ENCODE measurements at regions not wholly inside any gene's neighbourhood (a gene's known extent, or its start where the extent isn't known, plus 50 kb on each side); places are given as distances from the start of the nearest gene placed in this dataset.

DNA sequence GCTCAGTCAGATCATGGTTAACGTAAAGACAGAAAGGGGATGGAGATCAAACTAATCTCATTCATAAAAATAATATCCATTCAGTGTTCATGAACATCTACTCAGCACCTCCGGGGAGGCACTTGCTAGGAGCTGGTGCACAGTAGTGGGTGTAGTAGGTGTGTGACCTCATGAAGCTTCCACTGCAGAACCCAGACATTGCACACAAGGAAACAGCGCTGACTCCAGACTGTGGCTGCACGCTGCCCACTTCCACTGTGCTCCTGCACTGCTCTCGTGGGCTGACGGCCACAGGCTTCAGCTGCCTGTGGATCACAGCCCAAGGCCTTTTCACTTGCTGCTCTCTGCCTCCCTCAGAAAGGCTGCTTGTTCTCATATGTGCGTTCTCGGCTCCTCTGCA is 214.4 kb upstream of the ZNF507 start:
- no peaks in the 10 kb centered on the region for H3K79me2 ChIP-seq (ENCODE audit: insufficient read depth, low read length)
- H3K4me1 Mint-ChIP-seq (ENCODE audit: low read depth, unreplicated experiment): no peaks in the 10 kb centered on the region
- no peaks in the 10 kb centered on the region for H3K36me3 Mint-ChIP-seq (ENCODE audit: low read depth, unreplicated experiment)
- no peak overlapping the region for H3K27ac Mint-ChIP-seq (ENCODE audit: unreplicated experiment)
- TF ChIP-seq, protein P1, sequence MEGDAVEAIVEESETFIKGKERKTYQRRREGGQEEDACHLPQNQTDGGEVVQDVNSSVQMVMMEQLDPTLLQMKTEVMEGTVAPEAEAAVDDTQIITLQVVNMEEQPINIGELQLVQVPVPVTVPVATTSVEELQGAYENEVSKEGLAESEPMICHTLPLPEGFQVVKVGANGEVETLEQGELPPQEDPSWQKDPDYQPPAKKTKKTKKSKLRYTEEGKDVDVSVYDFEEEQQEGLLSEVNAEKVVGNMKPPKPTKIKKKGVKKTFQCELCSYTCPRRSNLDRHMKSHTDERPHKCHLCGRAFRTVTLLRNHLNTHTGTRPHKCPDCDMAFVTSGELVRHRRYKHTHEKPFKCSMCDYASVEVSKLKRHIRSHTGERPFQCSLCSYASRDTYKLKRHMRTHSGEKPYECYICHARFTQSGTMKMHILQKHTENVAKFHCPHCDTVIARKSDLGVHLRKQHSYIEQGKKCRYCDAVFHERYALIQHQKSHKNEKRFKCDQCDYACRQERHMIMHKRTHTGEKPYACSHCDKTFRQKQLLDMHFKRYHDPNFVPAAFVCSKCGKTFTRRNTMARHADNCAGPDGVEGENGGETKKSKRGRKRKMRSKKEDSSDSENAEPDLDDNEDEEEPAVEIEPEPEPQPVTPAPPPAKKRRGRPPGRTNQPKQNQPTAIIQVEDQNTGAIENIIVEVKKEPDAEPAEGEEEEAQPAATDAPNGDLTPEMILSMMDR (IDR thresholded peaks at IDR 0.05; ENCODE audit: insufficient read depth, low read depth, low read length): no peak
- TF ChIP-seq EZH2 (IDR thresholded peaks at IDR 0.05; ENCODE audit: insufficient read depth, low read length): no peak
- no peaks in the 10 kb centered on the region for H3K27me3 ChIP-seq (ENCODE audit: insufficient read depth, low read length)
- no peaks in the 10 kb centered on the region for H3K4me1 ChIP-seq (ENCODE audit: insufficient read depth, low read length)
- no peak overlapping the region for H3K9ac ChIP-seq (ENCODE audit: low read length)
- peaks cover 4% of the 10 kb centered on the region for H3K9me3 ChIP-seq (ENCODE audit: insufficient read depth, low read depth, low read length)
- no peak overlapping the region for H3K27ac ChIP-seq (ENCODE audit: low read depth, low read length)
- no peak overlapping the region for H3K4me2 ChIP-seq (ENCODE audit: low read length)
- H3K36me3 ChIP-seq (ENCODE audit: insufficient read depth, low read length): no peaks in the 10 kb centered on the region
- DNase-seq (ENCODE audit: low read depth) (no peak), FAIRE-seq (no peak)
- H3K27me3 Mint-ChIP-seq (ENCODE audit: low read depth, unreplicated experiment): peaks cover 15% of the 10 kb centered on the region
- no peaks in the 10 kb centered on the region for H4K20me1 ChIP-seq (ENCODE audit: insufficient read depth, low read length)
- H3K9me3 Mint-ChIP-seq (ENCODE audit: unreplicated experiment): peaks cover 2% of the 10 kb centered on the region
- H2AFZ ChIP-seq (ENCODE audit: low read depth, low read length): no peak overlapping the region
- H3K4me3 Mint-ChIP-seq (ENCODE audit: unreplicated experiment): no peak overlapping the region
- H3K4me3 ChIP-seq (ENCODE audit: insufficient read depth, low read depth, low read length): no peak overlapping the region

DNA sequence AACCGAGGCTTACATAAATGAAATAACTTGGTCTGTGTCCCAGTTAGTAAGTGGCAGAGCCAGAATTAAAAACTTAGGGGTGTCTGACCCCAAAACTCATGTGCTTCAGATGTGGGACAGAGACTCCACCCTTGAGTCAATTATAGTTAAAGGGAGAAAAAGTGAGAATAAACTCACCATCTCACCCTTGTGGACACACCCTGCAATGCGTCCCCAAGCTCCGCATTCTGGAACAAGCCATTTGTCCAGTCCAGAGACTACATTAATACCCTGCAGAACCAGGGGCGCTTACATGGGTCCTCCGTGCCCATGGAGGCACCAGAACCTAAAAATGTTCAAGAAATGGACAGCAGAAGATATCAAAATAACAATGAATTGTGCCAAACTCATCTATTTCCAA is 207.0 kb upstream of the ZNF507 start:
- Histone ChIP-seq H3K9me3 (ENCODE audit: insufficient read depth, low read depth, low read length) (no peaks in the 10 kb centered on the region), H3K4me3 (ENCODE audit: insufficient read depth, low read depth, low read length) (no peak overlapping the region), H3K79me2 (ENCODE audit: insufficient read depth, low read length) (no peaks in the 10 kb centered on the region), H4K20me1 (ENCODE audit: insufficient read depth, low read length) (no peaks in the 10 kb centered on the region), H2AFZ (ENCODE audit: low read depth, low read length) (no peak overlapping the region), H3K27ac (ENCODE audit: low read depth, low read length) (no peak overlapping the region), H3K4me1 (ENCODE audit: insufficient read depth, low read length) (no peaks in the 10 kb centered on the region), H3K27me3 (ENCODE audit: insufficient read depth, low read length) (no peaks in the 10 kb centered on the region), H3K36me3 (ENCODE audit: insufficient read depth, low read length) (no peaks in the 10 kb centered on the region), H3K4me2 (ENCODE audit: low read length) (no peak overlapping the region), H3K9ac (ENCODE audit: low read length) (no peak overlapping the region)
- TF ChIP-seq, protein P1 (IDR thresholded peaks at IDR 0.05; ENCODE audit: insufficient read depth, low read depth, low read length): no peak
- TF ChIP-seq EZH2 (IDR thresholded peaks at IDR 0.05; ENCODE audit: insufficient read depth, low read length): no peak
- no peaks in the 10 kb centered on the region for H3K36me3 Mint-ChIP-seq (ENCODE audit: low read depth, unreplicated experiment)
- H3K4me1 Mint-ChIP-seq (ENCODE audit: low read depth, unreplicated experiment): no peaks in the 10 kb centered on the region
- no peak overlapping the region for H3K27ac Mint-ChIP-seq (ENCODE audit: unreplicated experiment)
- H3K4me3 Mint-ChIP-seq (ENCODE audit: unreplicated experiment): no peak overlapping the region
- DNase-seq (ENCODE audit: low read depth) (no peak), FAIRE-seq (no peak)
- peaks cover 28% of the 10 kb centered on the region for H3K27me3 Mint-ChIP-seq (ENCODE audit: low read depth, unreplicated experiment)
- H3K9me3 Mint-ChIP-seq (ENCODE audit: unreplicated experiment): no peaks in the 10 kb centered on the region

DNA sequence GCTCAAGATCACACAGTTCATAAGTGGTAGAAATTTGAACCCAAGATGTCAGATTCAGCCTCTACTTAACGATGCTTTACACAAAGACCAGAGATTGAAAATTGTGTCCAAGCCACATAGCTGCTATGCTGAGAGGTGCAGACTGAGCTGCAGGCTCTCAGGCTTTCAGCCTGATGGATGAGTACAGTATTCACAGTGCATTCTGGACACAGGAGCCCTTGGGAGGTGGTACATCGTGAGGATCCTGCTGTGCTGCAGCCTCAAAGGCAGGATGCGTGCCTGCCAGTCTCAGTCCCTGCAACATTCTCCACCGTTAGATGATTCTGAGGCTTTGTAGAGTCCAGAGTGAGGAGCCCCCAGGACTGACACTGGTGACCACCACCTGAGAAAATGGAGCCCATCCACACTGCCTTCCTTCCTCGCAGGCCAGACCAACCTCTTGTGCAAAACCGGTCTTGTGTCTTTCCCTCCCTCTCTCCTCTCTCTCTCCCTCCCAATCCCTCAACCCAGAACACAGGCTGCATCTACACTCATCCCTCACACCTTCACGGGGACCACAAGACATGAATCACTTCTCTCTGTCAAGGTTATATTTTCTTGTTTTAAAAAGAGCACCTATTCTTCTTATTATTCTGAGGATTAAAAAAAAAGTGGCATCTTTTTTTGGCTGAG is 203.4 kb upstream of the ZNF507 start:
- Mint-ChIP-seq H3K27ac (ENCODE audit: unreplicated experiment) (no peak overlapping the region), H3K4me3 (ENCODE audit: unreplicated experiment) (no peak overlapping the region), H3K36me3 (ENCODE audit: low read depth, unreplicated experiment) (no peaks in the 10 kb centered on the region), H3K27me3 (ENCODE audit: low read depth, unreplicated experiment) (peaks cover 20% of the 10 kb centered on the region), H3K4me1 (ENCODE audit: low read depth, unreplicated experiment) (no peaks in the 10 kb centered on the region), H3K9me3 (ENCODE audit: unreplicated experiment) (no peaks in the 10 kb centered on the region)
- Histone ChIP-seq H3K79me2 (ENCODE audit: insufficient read depth, low read length) (no peaks in the 10 kb centered on the region), H3K9ac (ENCODE audit: low read length) (no peak overlapping the region), H3K4me3 (ENCODE audit: insufficient read depth, low read depth, low read length) (no peak overlapping the region), H4K20me1 (ENCODE audit: insufficient read depth, low read length) (no peaks in the 10 kb centered on the region), H3K36me3 (ENCODE audit: insufficient read depth, low read length) (no peaks in the 10 kb centered on the region), H3K4me1 (ENCODE audit: insufficient read depth, low read length) (no peaks in the 10 kb centered on the region), H2AFZ (ENCODE audit: low read depth, low read length) (no peak overlapping the region), H3K27me3 (ENCODE audit: insufficient read depth, low read length) (no peaks in the 10 kb centered on the region), H3K27ac (ENCODE audit: low read depth, low read length) (no peak overlapping the region), H3K9me3 (ENCODE audit: insufficient read depth, low read depth, low read length) (no peaks in the 10 kb centered on the region), H3K4me2 (ENCODE audit: low read length) (no peak overlapping the region)
- no peak for FAIRE-seq
- TF ChIP-seq, protein P1 (IDR thresholded peaks at IDR 0.05; ENCODE audit: insufficient read depth, low read depth, low read length): no peak
- no peak for TF ChIP-seq EZH2 (IDR thresholded peaks at IDR 0.05; ENCODE audit: insufficient read depth, low read length)
- no peak for DNase-seq (ENCODE audit: low read depth)

All from astrocyte (in vitro differentiated cells and primary cell).